Esophagus (tissue), 2 donors: ENCODE measurements at regions not wholly inside any gene's neighbourhood (a gene's known extent, or its start where the extent isn't known, plus 50 kb on each side); places are given as distances from the start of the nearest gene placed in this dataset.
"Not testable (repeated sequence)": the region's sequence is repeated elsewhere in the genome, so short reads cannot be mapped to it uniquely, and the experiment has no call there.

ENCODE experiments used
- H3K27ac ChIP-seq, 2 donors: one replicate each; pipeline ENCODE4 v1.5.1; 2013; ENCODE audit warnings: low read depth in 2 of 2, mild to moderate bottlenecking in 2 of 2, inconsistent platforms in 1 of 2, low read length in 1 of 2, moderate library complexity in 1 of 2
- H3K27me3 ChIP-seq, 2 donors: one replicate each; pipeline ENCODE4 v1.6.1; 2013; ENCODE audit warnings: low read length in 2 of 2, control low read depth in 1 of 2, mild to moderate bottlenecking in 1 of 2; ENCODE audit not compliant: insufficient read depth in 2 of 2, control insufficient read depth in 1 of 2
- H3K36me3 ChIP-seq, 2 donors: one replicate each; pipeline ENCODE4 v1.6.1; 2013; ENCODE audit warnings: low read length in 1 of 2; ENCODE audit not compliant: control insufficient read depth in 2 of 2, insufficient read depth in 2 of 2
- H3K4me1 ChIP-seq, 2 donors: one replicate each; pipeline ENCODE4 v1.6.1; 2013; ENCODE audit warnings: low read length in 1 of 2; ENCODE audit not compliant: control insufficient read depth in 2 of 2, insufficient read depth in 2 of 2
- H3K4me3 ChIP-seq, 2 donors: one replicate each; pipeline ENCODE4 v1.5.1; 2013; ENCODE audit warnings: low read length in 2 of 2, mild to moderate bottlenecking in 2 of 2, low read depth in 1 of 2, moderate library complexity in 1 of 2
- H3K9me3 ChIP-seq, 2 donors: one replicate each; pipeline ENCODE4 v1.6.1; 2013; ENCODE audit warnings: mild to moderate bottlenecking in 2 of 2, low read depth in 1 of 2, low read length in 1 of 2, moderate library complexity in 1 of 2; ENCODE audit not compliant: control insufficient read depth in 2 of 2, insufficient read depth in 1 of 2
- WGBS, 2 donors: extraction: QIAGEN DNeasy Blood & Tissue Kit; methylation state at CpG; one replicate each; pipeline ENCODE4 v1.1.7; 2013; 5-methylcytosine and 5-hydroxymethylcytosine counted together
- donor health status: healthy with polysubstance abuse.
- donor health status: Bipolar disorder and iron deficiency.

DNA sequence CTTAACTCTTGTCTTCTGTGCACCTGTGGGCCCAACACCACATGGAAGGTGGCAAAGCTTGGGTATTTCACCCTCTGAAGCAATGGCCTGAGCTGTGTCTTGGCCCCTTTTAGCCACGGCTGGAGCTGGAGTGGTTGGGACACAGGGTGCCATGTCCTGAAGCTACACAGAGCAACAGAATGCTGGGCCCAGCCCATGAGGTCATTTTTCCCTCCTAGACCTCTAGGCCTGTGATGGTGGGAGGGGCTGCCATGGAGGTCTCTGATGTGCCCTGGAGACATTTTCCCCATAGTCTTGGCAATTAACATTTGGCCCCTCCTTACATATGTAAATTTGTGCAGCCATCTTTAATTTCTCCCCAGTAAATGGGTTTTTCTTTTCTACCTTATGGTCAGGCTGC, 620.8 kb downstream of the RFPL4B start:
- H3K4me3 ChIP-seq, result no peak overlapping the region

DNA sequence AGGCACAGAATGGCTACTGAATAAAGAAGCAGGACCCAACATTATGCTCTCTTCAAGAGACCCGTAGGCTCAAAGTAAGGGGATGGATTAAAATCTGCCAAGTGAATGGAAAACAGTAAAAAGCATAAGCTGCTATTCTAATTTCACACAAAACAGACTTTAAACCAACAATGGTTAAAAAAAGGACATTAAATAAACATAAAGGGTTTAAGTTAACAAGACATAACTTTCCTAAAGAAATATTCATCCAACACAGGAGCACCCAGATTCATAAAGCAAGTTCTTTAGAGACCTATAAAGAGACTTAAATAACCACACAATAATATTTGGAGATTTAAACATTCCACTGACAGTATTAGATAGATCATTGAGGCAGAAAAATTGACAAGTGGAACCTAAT, 624.5 kb downstream of the RFPL4B start:
- Histone ChIP-seq H3K27ac (no peak overlapping the region), H3K4me1 (no peaks in the 10 kb centered on the region), H3K27me3 (no peaks in the 10 kb centered on the region), H3K9me3 (peaks cover 0 to 2% of the 10 kb centered on the region in 2 donors), H3K36me3 (no peaks in the 10 kb centered on the region), H3K4me3 (no peak overlapping the region)
- 64 to 83% methylated on average over 1 of the region's 1 CpG for WGBS, 2 donors

More for the DNA sequence above, 620.8 kb downstream of the RFPL4B start:
- Histone ChIP-seq H3K9me3 (peaks cover 0 to 2% of the 10 kb centered on the region in 2 donors), H3K27me3 (no peaks in the 10 kb centered on the region), H3K4me1 (no peaks in the 10 kb centered on the region), H3K27ac (no peak overlapping the region), H3K36me3 (no peaks in the 10 kb centered on the region)
- 90 to 94% methylated on average over 1 of the region's 1 CpG for WGBS, 2 donors

DNA sequence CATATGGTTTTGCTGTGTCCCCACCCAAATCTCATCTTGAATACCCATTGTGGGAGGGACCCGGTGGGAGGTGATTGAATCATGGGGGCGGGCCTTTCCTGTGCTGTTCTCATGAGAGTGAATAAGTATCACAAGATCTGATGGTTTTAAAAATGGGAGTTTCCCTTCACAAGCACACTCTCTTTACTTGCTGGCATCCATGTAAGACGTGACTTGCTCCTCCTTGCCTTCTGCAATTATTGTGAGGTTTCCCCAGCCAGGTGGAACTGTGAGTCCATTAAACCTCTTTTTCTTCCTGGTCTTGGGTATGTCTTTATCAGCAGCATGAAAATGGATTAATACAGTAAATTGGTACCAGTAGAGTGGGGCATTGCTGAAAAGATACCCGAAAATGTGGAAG, 627.8 kb downstream of the RFPL4B start:
- not testable (repeated sequence) for H3K27ac ChIP-seq, H3K27me3 ChIP-seq, H3K36me3 ChIP-seq, H3K4me1 ChIP-seq, H3K4me3 ChIP-seq, H3K9me3 ChIP-seq
- 87 to 95% methylated on average over 4 of the region's 4 CpGs for WGBS, 2 donors

DNA sequence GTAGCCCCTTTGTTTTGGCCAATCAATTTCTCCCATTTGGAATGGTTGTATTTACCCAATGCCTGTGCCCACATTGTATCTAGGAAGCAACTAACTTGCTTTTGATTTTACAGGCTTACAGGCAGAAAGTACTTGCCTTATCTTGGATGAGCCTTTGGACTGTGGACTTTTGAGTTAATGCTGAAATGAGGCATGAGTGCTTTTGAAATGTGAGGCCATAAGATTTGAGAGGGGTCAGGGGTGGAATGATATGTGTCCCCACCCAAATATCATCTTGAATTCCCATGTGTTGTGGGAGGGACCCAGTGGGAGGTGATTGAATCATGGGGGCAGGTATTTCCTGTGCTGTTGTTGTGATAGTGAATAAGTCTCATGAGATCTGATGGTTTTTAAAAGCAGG, 629.4 kb downstream of the RFPL4B start:
- not testable (repeated sequence) for H3K4me1 ChIP-seq, H3K4me3 ChIP-seq, H3K9me3 ChIP-seq, H3K36me3 ChIP-seq, H3K27ac ChIP-seq, H3K27me3 ChIP-seq

DNA sequence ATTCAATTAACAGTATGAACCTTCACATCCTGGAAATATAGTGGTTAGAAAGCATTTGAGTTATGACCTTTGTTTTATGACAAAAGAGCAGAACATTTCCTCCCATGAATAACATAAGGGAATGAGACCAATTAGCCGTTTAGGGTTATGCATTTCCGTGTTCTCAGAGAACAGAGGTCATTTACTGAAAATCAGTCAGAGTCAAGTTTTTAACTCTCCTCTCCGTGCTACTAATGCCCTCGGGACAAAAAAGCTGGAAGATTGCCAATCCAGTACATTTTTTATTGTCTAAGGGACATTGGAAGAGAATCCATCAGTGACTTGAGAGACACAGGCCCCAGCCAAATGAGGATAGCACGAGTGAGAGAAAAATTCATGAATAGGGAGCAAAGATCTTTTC, 632.7 kb downstream of the RFPL4B start:
- H3K4me3 ChIP-seq, result no peak overlapping the region
- H3K9me3 ChIP-seq, result no peaks in the 10 kb centered on the region
- H3K36me3 ChIP-seq, result no peaks in the 10 kb centered on the region
- no peaks in the 10 kb centered on the region for H3K27me3 ChIP-seq
- 29 to 42% methylated on average over 5 of the region's 5 CpGs for WGBS, 2 donors
- no peaks in the 10 kb centered on the region for H3K4me1 ChIP-seq
- no peak overlapping the region for H3K27ac ChIP-seq

DNA sequence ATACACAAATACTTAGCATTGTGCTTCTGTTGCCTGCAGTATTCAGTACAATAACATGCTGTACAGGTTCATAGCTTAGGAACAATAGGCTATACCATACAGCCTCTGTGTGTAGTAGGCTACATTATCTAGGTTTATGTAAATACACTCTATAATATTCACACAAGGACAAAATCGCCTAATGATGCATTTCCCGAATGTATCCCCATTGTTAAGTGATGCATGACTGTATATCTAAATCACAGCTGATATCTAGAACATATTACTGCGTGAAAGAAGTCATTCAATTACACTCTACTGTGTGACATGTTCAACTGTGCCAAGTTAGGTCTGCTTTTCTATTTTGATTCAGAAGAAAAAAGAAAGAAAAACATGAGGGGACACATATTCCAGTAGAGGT, 633.5 kb downstream of the RFPL4B start:
- Histone ChIP-seq H3K9me3 (no peaks in the 10 kb centered on the region), H3K36me3 (no peaks in the 10 kb centered on the region), H3K4me1 (no peaks in the 10 kb centered on the region), H3K4me3 (no peak overlapping the region), H3K27me3 (no peaks in the 10 kb centered on the region), H3K27ac (no peak overlapping the region)
- WGBS, 2 donors, result 86 to 89% methylated on average over 3 of the region's 3 CpGs

DNA sequence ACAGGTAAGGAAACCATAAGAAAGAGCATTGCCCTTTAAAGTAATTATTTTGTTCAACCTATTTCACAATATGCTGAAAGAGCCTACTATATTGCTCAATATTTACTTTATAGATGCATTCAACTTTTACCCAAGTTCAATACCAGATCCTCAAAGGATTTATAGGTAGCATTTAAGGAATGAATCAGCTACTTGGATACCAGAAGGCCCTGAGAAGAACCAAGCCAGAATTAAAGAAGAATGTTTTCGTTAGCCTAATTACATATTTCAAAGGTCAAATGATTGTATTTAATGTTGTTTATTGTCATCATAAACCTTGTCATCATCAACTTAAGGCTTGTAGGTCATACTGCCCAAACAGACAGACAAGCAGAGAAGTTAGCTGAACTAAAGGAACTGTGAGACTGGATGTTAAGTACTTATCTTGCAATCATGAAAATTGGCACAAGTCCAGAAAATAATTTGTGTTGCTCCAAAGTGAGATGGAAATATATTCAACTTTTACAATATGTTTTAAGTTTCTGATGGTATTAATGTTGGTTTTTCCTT, 636.7 kb downstream of the RFPL4B start:
- WGBS, 2 donors, result 34 to 47% methylated on average over 1 of the region's 1 CpG
- H3K36me3 ChIP-seq, result no peaks in the 10 kb centered on the region
- H3K4me3 ChIP-seq, result no peak overlapping the region
- no peaks in the 10 kb centered on the region for H3K9me3 ChIP-seq
- no peaks in the 10 kb centered on the region for H3K27me3 ChIP-seq
- no peak overlapping the region for H3K27ac ChIP-seq
- H3K4me1 ChIP-seq, result no peaks in the 10 kb centered on the region

DNA sequence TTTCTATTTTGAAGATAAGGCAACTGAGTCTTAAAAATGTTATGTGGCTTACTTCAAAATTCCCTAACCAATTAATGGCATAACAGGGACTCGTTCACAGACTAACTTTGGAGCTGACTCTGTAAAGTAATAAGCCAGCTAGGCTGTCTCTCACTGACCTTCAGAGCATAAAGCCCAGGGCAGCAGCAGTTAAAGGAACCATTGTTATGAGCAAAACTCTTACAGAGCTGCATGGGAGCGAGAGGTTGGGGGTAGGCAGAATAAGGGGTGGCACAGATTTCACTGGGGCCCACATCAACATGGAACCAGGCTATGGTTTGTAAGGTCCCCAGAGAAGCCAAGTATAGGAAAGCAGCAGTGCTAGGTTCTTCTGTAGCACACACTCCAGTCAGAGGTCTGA, 637.8 kb downstream of the RFPL4B start:
- no peaks in the 10 kb centered on the region for H3K9me3 ChIP-seq
- no peak overlapping the region for H3K4me3 ChIP-seq
- WGBS, 2 donors, result 87 to 91% methylated on average over 2 of the region's 2 CpGs
- H3K27me3 ChIP-seq, result no peaks in the 10 kb centered on the region
- no peaks in the 10 kb centered on the region for H3K4me1 ChIP-seq
- H3K27ac ChIP-seq, result no peak overlapping the region
- H3K36me3 ChIP-seq, result no peaks in the 10 kb centered on the region

DNA sequence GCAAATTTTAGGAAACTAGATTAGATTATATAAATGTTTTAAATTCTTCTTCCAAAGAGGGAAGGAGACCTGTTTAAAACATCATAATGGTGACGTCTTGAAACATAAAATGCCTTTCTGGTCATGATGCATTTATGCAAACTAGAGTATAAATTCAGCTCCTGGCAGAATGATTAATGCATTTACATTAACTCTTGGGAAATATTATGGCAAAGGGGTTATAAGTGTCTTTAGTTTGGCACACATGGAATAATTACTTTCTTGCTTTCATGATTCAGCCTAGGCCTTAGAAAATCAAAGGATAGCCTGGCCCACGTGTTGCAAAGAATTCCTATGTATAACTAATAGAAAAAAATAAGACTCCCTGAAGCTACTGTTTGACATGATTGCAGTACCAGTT, 639.2 kb downstream of the RFPL4B start:
- peaks cover 0 to 3% of the 10 kb centered on the region in 2 donors for H3K9me3 ChIP-seq
- H3K27ac ChIP-seq, result no peak overlapping the region
- no peaks in the 10 kb centered on the region for H3K27me3 ChIP-seq
- H3K36me3 ChIP-seq, result no peaks in the 10 kb centered on the region
- H3K4me3 ChIP-seq, result no peak overlapping the region
- H3K4me1 ChIP-seq, result no peaks in the 10 kb centered on the region
- WGBS, 2 donors, result 47 to 49% methylated on average over 2 of the region's 2 CpGs

DNA sequence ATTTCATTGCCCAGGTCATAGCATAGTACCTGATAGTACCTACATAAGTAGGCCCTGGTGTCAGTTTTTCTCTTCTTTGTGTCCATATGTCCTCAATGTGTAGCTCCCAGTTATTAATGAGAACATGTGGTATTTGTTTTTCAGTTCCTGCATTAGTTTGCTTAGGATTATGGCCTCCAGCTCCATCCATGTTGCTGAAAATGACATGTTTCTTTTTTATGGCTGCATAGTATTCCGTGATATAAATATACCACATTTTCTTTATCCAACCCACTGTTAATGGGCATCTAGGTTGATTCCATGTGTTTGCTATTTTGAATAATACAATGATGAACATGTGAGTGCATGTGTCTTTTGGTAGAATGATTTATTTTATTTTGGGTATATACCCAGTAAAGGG, 641.6 kb downstream of the RFPL4B start:
- H3K36me3 ChIP-seq, result no peaks in the 10 kb centered on the region

More for the DNA sequence above, 641.6 kb downstream of the RFPL4B start:
- H3K27me3 ChIP-seq, result no peaks in the 10 kb centered on the region
- WGBS, 2 donors, result 95 to 98% methylated on average over 1 of the region's 1 CpG
- H3K4me3 ChIP-seq, result no peak overlapping the region
- no peaks in the 10 kb centered on the region for H3K4me1 ChIP-seq
- no peak overlapping the region for H3K27ac ChIP-seq
- H3K9me3 ChIP-seq, result peaks cover 0 to 3% of the 10 kb centered on the region in 2 donors
